ENCODE measurements at regions not wholly inside any gene's neighbourhood (a gene's known extent, or its start where the extent isn't known, plus 50 kb on each side); places are given as distances from the start of the nearest gene placed in this dataset.

DNA sequence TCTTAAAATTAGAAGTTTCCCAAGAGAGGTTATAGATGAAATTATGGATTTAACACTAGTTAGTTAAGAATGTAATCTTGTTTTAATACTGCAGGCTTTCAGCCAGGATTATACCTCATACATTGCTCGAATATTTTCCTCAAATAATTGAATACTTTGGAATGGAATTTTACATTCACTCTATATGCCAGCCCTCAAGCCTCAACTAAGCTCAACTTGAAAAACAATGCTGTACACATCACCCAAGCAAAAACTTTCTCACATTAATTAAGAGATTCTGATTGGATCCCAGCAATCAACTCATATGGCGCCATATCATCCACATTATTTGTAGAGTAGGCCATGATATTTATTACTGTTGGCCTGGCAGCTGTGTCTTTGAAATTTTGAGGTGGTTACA is 710.7 kb upstream of the ADAMTS5 start:
- CTCF ChIA-PET = no interaction called here
- TF ChIP-seq SUZ12 (IDR thresholded peaks at IDR 0.05) = no peak
- TF ChIP-seq FOXA1 (IDR thresholded peaks at IDR 0.05) = no peak
- TF ChIP-seq CTBP1 (IDR thresholded peaks at IDR 0.05; ENCODE audit: borderline replicate concordance) = no peak
- TF ChIP-seq NFRKB (IDR thresholded peaks at IDR 0.05) = no peak
- TF ChIP-seq HDGF (IDR thresholded peaks at IDR 0.05; ENCODE audit: borderline replicate concordance) = no peak
- no peak for TF ChIP-seq ZNF384 (IDR thresholded peaks at IDR 0.05)
- no peak for TF ChIP-seq FOXM1 (IDR thresholded peaks at IDR 0.05; ENCODE audit: borderline replicate concordance)
- POLR2A ChIA-PET = no interaction called here
- DNase-seq (ENCODE audit: extremely low spot score) = no peak

DNA sequence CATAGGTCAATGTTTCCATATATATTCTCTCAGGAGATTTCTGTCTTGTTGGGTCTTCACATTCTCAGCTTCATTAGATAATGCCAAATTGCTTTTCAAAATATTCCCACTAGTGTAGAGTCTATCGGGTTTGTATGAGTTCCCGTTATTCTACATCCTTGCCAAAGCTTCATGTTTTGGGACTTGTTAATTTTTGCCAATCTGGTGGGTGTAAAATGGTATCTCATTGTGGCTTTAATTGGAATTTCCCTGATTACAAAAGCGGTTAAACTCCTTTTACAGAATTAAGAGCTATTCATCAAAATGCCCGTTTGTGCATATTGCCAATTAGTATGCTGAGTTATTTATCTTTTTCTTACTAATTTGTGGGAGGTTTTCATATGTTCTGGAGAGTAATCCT is 708.4 kb upstream of the ADAMTS5 start:
- TF ChIP-seq L3MBTL2 (conservative IDR thresholded peaks at IDR 0.05) (no peak), ARNT (IDR thresholded peaks at IDR 0.05) (no peak), BHLHE40 (IDR thresholded peaks at IDR 0.05; ENCODE audit: borderline replicate concordance) (no peak), LEF1 (IDR thresholded peaks at IDR 0.05; ENCODE audit: borderline replicate concordance) (no peak), NFRKB (IDR thresholded peaks at IDR 0.05) (no peak), FOXA1 (IDR thresholded peaks at IDR 0.05) (no peak), TARDBP (IDR thresholded peaks at IDR 0.05) (no peak), FOXK2 (IDR thresholded peaks at IDR 0.05) (no peak)
- no peak for DNase-seq (ENCODE audit: extremely low spot score)
- CTCF ChIA-PET = no interaction called here
- POLR2A ChIA-PET = no interaction called here

DNA sequence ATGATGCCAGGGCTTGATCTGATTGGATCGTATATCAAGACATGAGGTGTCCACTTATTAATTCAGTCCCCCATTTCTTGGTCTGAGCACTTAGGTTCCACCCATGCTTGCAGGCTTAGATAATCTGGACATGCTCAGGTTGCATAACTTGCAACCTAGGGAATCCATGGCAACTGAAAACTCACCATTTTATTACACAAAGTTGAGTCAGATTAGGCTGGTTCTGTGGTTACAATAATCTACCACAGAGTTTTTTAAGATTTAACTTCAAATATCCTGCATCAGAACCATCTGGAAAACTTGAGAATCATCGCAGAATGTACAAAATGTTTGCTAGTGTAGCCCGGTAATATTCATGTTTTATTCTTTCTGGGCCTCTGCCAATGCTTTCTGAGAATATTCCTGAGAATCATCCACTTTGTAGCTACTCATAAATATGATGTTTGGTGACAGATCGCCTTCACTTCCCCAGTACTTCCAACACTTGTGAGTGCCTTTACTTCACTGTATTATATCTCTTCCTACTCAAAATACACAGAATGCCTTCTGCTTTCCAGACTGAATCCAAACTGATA is 707.2 kb upstream of the ADAMTS5 start:
- ChIA-PET CTCF (no interaction called here), POLR2A (no interaction called here)
- TF ChIP-seq HDGF (IDR thresholded peaks at IDR 0.05; ENCODE audit: borderline replicate concordance) = no peak
- TF ChIP-seq SUZ12 (IDR thresholded peaks at IDR 0.05) = no peak
- TF ChIP-seq L3MBTL2 (conservative IDR thresholded peaks at IDR 0.05) = no peak
- no peak for TF ChIP-seq TARDBP (IDR thresholded peaks at IDR 0.05)
- TF ChIP-seq, protein P1, sequence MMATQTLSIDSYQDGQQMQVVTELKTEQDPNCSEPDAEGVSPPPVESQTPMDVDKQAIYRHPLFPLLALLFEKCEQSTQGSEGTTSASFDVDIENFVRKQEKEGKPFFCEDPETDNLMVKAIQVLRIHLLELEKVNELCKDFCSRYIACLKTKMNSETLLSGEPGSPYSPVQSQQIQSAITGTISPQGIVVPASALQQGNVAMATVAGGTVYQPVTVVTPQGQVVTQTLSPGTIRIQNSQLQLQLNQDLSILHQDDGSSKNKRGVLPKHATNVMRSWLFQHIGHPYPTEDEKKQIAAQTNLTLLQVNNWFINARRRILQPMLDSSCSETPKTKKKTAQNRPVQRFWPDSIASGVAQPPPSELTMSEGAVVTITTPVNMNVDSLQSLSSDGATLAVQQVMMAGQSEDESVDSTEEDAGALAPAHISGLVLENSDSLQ (IDR thresholded peaks at IDR 0.05) = no peak
- no peak for TF ChIP-seq CTBP1 (IDR thresholded peaks at IDR 0.05; ENCODE audit: borderline replicate concordance)
- no peak for TF ChIP-seq NFRKB (IDR thresholded peaks at IDR 0.05)
- TF ChIP-seq BHLHE40 (IDR thresholded peaks at IDR 0.05; ENCODE audit: borderline replicate concordance) = no peak
- no peak for TF ChIP-seq FOXA1 (IDR thresholded peaks at IDR 0.05)
- no peak for TF ChIP-seq ELF4 (IDR thresholded peaks at IDR 0.05)
- TF ChIP-seq SP1 (IDR thresholded peaks at IDR 0.05) = no peak
- no peak for TF ChIP-seq FOXM1 (IDR thresholded peaks at IDR 0.05; ENCODE audit: borderline replicate concordance)
- no peak for TF ChIP-seq ZNF384 (IDR thresholded peaks at IDR 0.05)
- no peak for TF ChIP-seq LEF1 (IDR thresholded peaks at IDR 0.05; ENCODE audit: borderline replicate concordance)
- no peak for DNase-seq (ENCODE audit: extremely low spot score)

DNA sequence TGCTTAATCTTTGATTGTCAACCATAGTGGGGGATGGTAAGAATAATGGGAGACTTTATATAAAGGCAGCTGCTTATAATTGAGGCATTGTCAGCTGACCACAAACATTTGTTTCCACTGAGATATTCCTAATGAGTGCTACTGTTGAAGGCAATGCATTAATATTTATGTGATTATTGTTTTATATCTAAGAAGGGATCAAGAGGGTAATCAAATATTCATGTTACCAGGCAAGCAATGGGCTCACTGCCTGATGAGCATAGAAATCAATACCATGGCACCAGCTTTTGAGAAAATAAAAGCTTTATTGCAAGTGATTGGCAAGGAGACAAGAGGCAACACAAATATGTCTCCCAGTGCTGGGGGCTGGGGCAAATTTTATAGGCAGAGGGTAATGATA is 706.7 kb upstream of the ADAMTS5 start:
- TF ChIP-seq FOXA1 (IDR thresholded peaks at IDR 0.05) = no peak
- no peak for TF ChIP-seq FOXK2 (IDR thresholded peaks at IDR 0.05)
- TF ChIP-seq HDGF (IDR thresholded peaks at IDR 0.05; ENCODE audit: borderline replicate concordance) = no peak
- no peak for TF ChIP-seq SP1 (IDR thresholded peaks at IDR 0.05)
- TF ChIP-seq ARNT (IDR thresholded peaks at IDR 0.05) = no peak
- no peak for TF ChIP-seq TARDBP (IDR thresholded peaks at IDR 0.05)
- no peak for TF ChIP-seq BHLHE40 (IDR thresholded peaks at IDR 0.05; ENCODE audit: borderline replicate concordance)
- no peak for TF ChIP-seq CTBP1 (IDR thresholded peaks at IDR 0.05; ENCODE audit: borderline replicate concordance)
- no peak for TF ChIP-seq SUZ12 (IDR thresholded peaks at IDR 0.05)
- TF ChIP-seq, protein P1 (IDR thresholded peaks at IDR 0.05) = no peak
- no peak for DNase-seq (ENCODE audit: extremely low spot score)
- CTCF ChIA-PET = no interaction called here
- POLR2A ChIA-PET = no interaction called here

DNA sequence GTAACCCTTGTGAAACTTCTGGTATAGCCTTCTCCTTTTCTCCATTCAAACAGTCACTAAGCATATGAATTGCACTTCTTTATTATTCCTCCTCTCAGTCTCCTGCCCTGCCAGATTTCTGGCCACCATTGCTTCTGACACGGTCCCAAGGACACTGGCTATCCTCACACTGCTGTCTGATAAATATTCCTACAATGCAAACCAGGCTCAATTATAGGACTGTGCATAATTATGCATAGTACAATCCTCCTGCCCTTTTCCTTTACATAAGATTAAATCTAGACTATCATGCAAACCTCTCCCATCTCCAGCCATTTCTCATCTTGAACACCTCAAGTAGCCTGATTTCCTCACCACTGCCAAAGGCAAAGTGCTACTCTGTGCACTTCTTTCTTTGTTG is 704.3 kb upstream of the ADAMTS5 start:
- TF ChIP-seq ARNT (IDR thresholded peaks at IDR 0.05) (no peak), NFRKB (IDR thresholded peaks at IDR 0.05) (no peak), HDGF (IDR thresholded peaks at IDR 0.05; ENCODE audit: borderline replicate concordance) (no peak), SUZ12 (IDR thresholded peaks at IDR 0.05) (no peak), L3MBTL2 (conservative IDR thresholded peaks at IDR 0.05) (no peak), ZNF384 (IDR thresholded peaks at IDR 0.05) (no peak), BHLHE40 (IDR thresholded peaks at IDR 0.05; ENCODE audit: borderline replicate concordance) (no peak), FOXA1 (IDR thresholded peaks at IDR 0.05) (no peak), FOXM1 (IDR thresholded peaks at IDR 0.05; ENCODE audit: borderline replicate concordance) (no peak), SP1 (IDR thresholded peaks at IDR 0.05) (no peak), CTBP1 (IDR thresholded peaks at IDR 0.05; ENCODE audit: borderline replicate concordance) (no peak), FOXK2 (IDR thresholded peaks at IDR 0.05) (no peak), ELF4 (IDR thresholded peaks at IDR 0.05) (no peak), TARDBP (IDR thresholded peaks at IDR 0.05) (no peak)
- TF ChIP-seq, protein P1 (IDR thresholded peaks at IDR 0.05) = no peak
- ChIA-PET CTCF (interaction anchor here (0.6 kb wide), 1 partner anchor 13 kb away, joined by 4 read pairs; no protein-coding TSS in a partner anchor), POLR2A (no interaction called here)
- no peak for DNase-seq (ENCODE audit: extremely low spot score)

DNA sequence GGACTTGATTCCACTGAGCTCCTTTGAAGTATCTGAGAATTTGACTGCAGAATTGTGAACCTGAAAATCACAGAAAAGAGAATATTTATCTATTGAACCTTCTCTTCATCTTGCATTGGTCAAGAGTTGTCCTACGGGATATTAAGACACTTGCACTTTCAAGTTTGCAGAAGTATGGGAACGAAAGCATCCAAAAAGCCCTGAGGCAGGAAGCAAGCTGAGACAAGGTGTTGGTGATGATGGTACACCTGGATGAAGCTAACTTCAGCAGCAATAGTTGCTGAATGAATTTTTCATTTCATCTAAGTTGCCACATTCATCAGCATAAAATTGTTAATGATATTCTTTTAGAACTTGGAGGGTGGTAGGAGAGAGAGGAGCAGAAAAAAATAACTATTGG is 686.6 kb upstream of the ADAMTS5 start:
- DNase-seq (ENCODE audit: extremely low spot score) = no peak
- no peak for TF ChIP-seq ARNT (IDR thresholded peaks at IDR 0.05)
- no peak for TF ChIP-seq BHLHE40 (IDR thresholded peaks at IDR 0.05; ENCODE audit: borderline replicate concordance)
- ChIA-PET CTCF (interaction anchor here (0.6 kb wide), 1 partner anchor 34 kb away, joined by 3 read pairs; no protein-coding TSS in a partner anchor), POLR2A (no interaction called here)

DNA sequence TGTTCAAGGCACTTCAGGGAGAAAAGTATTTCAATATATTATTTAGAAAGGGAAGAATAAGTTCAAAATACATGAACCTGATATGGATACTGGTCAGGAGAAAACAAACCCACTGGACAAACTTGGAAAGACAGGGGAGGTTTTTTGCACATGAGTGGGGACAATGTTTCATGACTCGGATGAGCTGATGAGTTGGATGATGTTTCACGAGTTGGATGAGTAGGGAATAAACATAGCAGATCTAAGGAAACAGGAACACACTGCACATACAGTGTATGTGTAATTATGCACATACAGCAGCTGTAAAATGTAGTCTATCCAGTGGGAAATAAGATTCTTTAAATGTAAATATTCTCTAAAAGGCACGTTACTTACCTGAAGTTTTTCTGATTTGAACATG is 682.9 kb upstream of the ADAMTS5 start:
- no peak for TF ChIP-seq L3MBTL2 (conservative IDR thresholded peaks at IDR 0.05)
- TF ChIP-seq ZNF384 (IDR thresholded peaks at IDR 0.05) = no peak
- TF ChIP-seq SUZ12 (IDR thresholded peaks at IDR 0.05) = no peak
- TF ChIP-seq CTBP1 (IDR thresholded peaks at IDR 0.05; ENCODE audit: borderline replicate concordance) = no peak
- TF ChIP-seq, protein P1 (IDR thresholded peaks at IDR 0.05) = no peak
- TF ChIP-seq LEF1 (IDR thresholded peaks at IDR 0.05; ENCODE audit: borderline replicate concordance) = no peak
- no peak for TF ChIP-seq FOXA1 (IDR thresholded peaks at IDR 0.05)
- no peak for TF ChIP-seq SP1 (IDR thresholded peaks at IDR 0.05)
- no peak for TF ChIP-seq TARDBP (IDR thresholded peaks at IDR 0.05)
- TF ChIP-seq ARNT (IDR thresholded peaks at IDR 0.05) = no peak
- no peak for TF ChIP-seq NFRKB (IDR thresholded peaks at IDR 0.05)
- CTCF ChIA-PET = no interaction called here
- POLR2A ChIA-PET = no interaction called here
- no peak for DNase-seq (ENCODE audit: extremely low spot score)

Measured in HEK293T (cell line).